ENCODE measurements at regions not wholly inside any gene's neighbourhood (a gene's known extent, or its start where the extent isn't known, plus 50 kb on each side); places are given as distances from the start of the nearest gene placed in this dataset.

DNA sequence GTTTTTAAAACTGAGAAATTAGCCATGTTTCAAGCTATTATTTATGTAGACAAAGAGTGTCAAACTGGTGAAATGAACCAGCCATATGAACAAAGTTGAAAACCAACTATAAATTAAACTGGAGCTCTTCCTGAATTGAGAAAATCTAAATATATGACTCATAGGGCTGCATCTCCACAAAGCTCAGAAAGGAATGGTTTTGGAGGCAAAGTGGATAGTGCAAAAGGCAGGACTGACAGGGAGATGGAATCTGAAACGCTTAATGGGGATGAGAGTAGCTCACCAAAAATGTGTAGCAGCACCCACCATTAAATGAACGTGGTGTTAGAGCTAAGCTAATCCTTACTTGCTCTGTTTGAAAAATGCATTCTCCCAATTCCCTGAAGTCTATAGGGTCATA, 1066.0 kb downstream of the AGBL1 start (continued):
- TF ChIP-seq, protein P1, sequence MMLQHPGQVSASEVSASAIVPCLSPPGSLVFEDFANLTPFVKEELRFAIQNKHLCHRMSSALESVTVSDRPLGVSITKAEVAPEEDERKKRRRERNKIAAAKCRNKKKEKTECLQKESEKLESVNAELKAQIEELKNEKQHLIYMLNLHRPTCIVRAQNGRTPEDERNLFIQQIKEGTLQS (IDR thresholded peaks at IDR 0.05; ENCODE audit: insufficient read depth, low read depth, low read length), result no peak
- TF ChIP-seq SIRT6 (IDR thresholded peaks at IDR 0.05; ENCODE audit: low read length), result no peak
- TF ChIP-seq EZH2 (IDR thresholded peaks at IDR 0.05; ENCODE audit: low read depth, low read length, severe bottlenecking), result no peak
